Loucy (cell line): ENCODE measurements at regions not wholly inside any gene's neighbourhood (a gene's known extent, or its start where the extent isn't known, plus 50 kb on each side); places are given as distances from the start of the nearest gene placed in this dataset.

ENCODE experiments used
- H2AFZ ChIP-seq: fragments of 200-600 bp; sonication (generic); 2 replicates; pipeline ENCODE4 v1.6.0; 2016; ENCODE audit warnings: antibody characterized with exemption, mild to moderate bottlenecking, low read length, moderate library complexity
- H3F3A ChIP-seq: fragments of 200-600 bp; 2 replicates; pipeline ENCODE4 v1.6.0; 2016; ENCODE audit warnings: antibody characterized with exemption, low read depth, mild to moderate bottlenecking
- H3K27me3 ChIP-seq: fragments of 200-600 bp; sonication (generic); 2 replicates; pipeline ENCODE4 v1.6.1; 2014; ENCODE audit warnings: low read length, mild to moderate bottlenecking; ENCODE audit not compliant: insufficient read depth, poor library complexity, severe bottlenecking
- H3K36me3 ChIP-seq: fragments of 200-600 bp; sonication (generic); 2 replicates; pipeline ENCODE4 v1.6.1; 2016; ENCODE audit warnings: low read length; ENCODE audit not compliant: insufficient read depth
- H3K4me1 ChIP-seq: fragments of 200-600 bp; sonication (generic); 2 replicates; pipeline ENCODE4 v1.5.1; 2014; ENCODE audit warnings: low read length, mild to moderate bottlenecking; ENCODE audit not compliant: insufficient read depth, poor library complexity, severe bottlenecking
- H3K4me2 ChIP-seq: fragments of 200-600 bp; sonication (generic); 2 replicates; pipeline ENCODE4 v1.6.0; 2014; ENCODE audit warnings: antibody characterized with exemption, low read length, low read depth, mild to moderate bottlenecking; ENCODE audit not compliant: poor library complexity, severe bottlenecking
- H3K4me3 ChIP-seq: fragments of 200-600 bp; sonication (generic); 2 replicates; pipeline ENCODE4 v1.5.1; 2014; ENCODE audit warnings: low read length, mild to moderate bottlenecking, mixed read lengths; ENCODE audit not compliant: poor library complexity, severe bottlenecking
- H3K79me2 ChIP-seq: fragments of 200-600 bp; sonication (generic); 2 replicates; pipeline ENCODE4 v1.6.1; 2014; ENCODE audit warnings: low read length; ENCODE audit not compliant: insufficient read depth
- H3K9ac ChIP-seq: fragments of 200-600 bp; sonication (generic); 2 replicates; pipeline ENCODE4 v1.6.0; 2014; ENCODE audit warnings: mild to moderate bottlenecking, low read depth, low read length, moderate library complexity; ENCODE audit not compliant: poor library complexity, severe bottlenecking
- H3K9me2 ChIP-seq: fragments of 200-600 bp; sonication (generic); replicated peaks from 2 replicates; pipeline ENCODE4 v1.6.1; 2016; ENCODE audit warnings: low read depth, low read length, mixed read lengths
- H3K9me3 ChIP-seq: fragments of 200-600 bp; sonication (generic); 2 replicates; pipeline ENCODE4 v1.6.1; 2014; ENCODE audit warnings: mild to moderate bottlenecking, antibody characterized with exemption, low read length, low read depth; ENCODE audit not compliant: insufficient read depth
- H4K20me1 ChIP-seq: fragments of 200-600 bp; sonication (generic); 2 replicates; pipeline ENCODE4 v1.6.0; 2014; ENCODE audit warnings: antibody characterized with exemption, low read length, mild to moderate bottlenecking; ENCODE audit not compliant: insufficient read depth, poor library complexity, severe bottlenecking
- CTCF ChIP-seq: fragments of 200-600 bp; sonication (generic); conservative IDR thresholded peaks from 2 replicates; pipeline ENCODE4 v1.5.1; 2014; ENCODE audit warnings: mild to moderate bottlenecking, antibody characterized with exemption, low read length
- EZH2phosphoT487 ChIP-seq: fragments of 200-600 bp; IDR thresholded peaks from 2 replicates; pipeline ENCODE4 v1.6.1; 2018; ENCODE audit warnings: antibody characterized with exemption, mild to moderate bottlenecking, moderate library complexity, borderline replicate concordance

GRCh38 chr13:55366676-55367075 lies 1774.0 kb upstream of the PRR20A start:
- H3K9me3 ChIP-seq: no peaks in the 10 kb centered on the region
- no peaks in the 10 kb centered on the region for H3K79me2 ChIP-seq
- no peaks in the 10 kb centered on the region for H3K9me2 ChIP-seq
- no peaks in the 10 kb centered on the region for H3F3A ChIP-seq
- H3K27me3 ChIP-seq: no peaks in the 10 kb centered on the region
- TF ChIP-seq CTCF (no peak), EZH2phosphoT487 (no peak)
- no peaks in the 10 kb centered on the region for H4K20me1 ChIP-seq
- no peak overlapping the region for H3K4me2 ChIP-seq
- no peak overlapping the region for H2AFZ ChIP-seq
- H3K9ac ChIP-seq: no peak overlapping the region
- no peak overlapping the region for H3K4me3 ChIP-seq
- H3K4me1 ChIP-seq: no peaks in the 10 kb centered on the region
- no peaks in the 10 kb centered on the region for H3K36me3 ChIP-seq

- H2AFZ ChIP-seq: no peak overlapping the region
- H3K36me3 ChIP-seq: no peaks in the 10 kb centered on the region
- no peaks in the 10 kb centered on the region for H3K9me3 ChIP-seq
- H3F3A ChIP-seq: no peaks in the 10 kb centered on the region
- H3K27me3 ChIP-seq: no peaks in the 10 kb centered on the region
- H3K4me2 ChIP-seq: no peak overlapping the region
- H3K4me3 ChIP-seq: no peak overlapping the region
- H4K20me1 ChIP-seq: no peaks in the 10 kb centered on the region
- no peak overlapping the region for H3K9ac ChIP-seq
- no peaks in the 10 kb centered on the region for H3K9me2 ChIP-seq
- TF ChIP-seq EZH2phosphoT487 (no peak), CTCF (no peak)
- H3K79me2 ChIP-seq: no peaks in the 10 kb centered on the region
- no peaks in the 10 kb centered on the region for H3K4me1 ChIP-seq
Observed at GRCh38 chr13:55394470-55394869, 1746.2 kb upstream of the PRR20A start.

GRCh38 chr13:55402870-55403269 lies 1737.8 kb upstream of the PRR20A start:
- H3K4me3 ChIP-seq: no peak overlapping the region
- no peak overlapping the region for H3K9ac ChIP-seq
- no peaks in the 10 kb centered on the region for H3F3A ChIP-seq
- no peaks in the 10 kb centered on the region for H3K27me3 ChIP-seq
- no peaks in the 10 kb centered on the region for H4K20me1 ChIP-seq
- no peak for TF ChIP-seq CTCF
- no peak for TF ChIP-seq EZH2phosphoT487
- no peak overlapping the region for H2AFZ ChIP-seq
- no peaks in the 10 kb centered on the region for H3K36me3 ChIP-seq
- no peaks in the 10 kb centered on the region for H3K4me1 ChIP-seq
- H3K79me2 ChIP-seq: no peaks in the 10 kb centered on the region
- no peak overlapping the region for H3K4me2 ChIP-seq
- H3K9me2 ChIP-seq: no peaks in the 10 kb centered on the region
- H3K9me3 ChIP-seq: no peaks in the 10 kb centered on the region
